Liver (tissue), 8 donors: ENCODE measurements at regions not wholly inside any gene's neighbourhood (a gene's known extent, or its start where the extent isn't known, plus 50 kb on each side); places are given as distances from the start of the nearest gene placed in this dataset.

Experiments
- DNase-seq: peaks from one replicate; pipeline ENCODE4 v3.0.0-alpha.2; 2017; ENCODE audit warnings: low spot score
- H3K27ac ChIP-seq, 2 donors: one replicate each; pipeline ENCODE4 v1.7.0; 2013; ENCODE audit warnings: inconsistent platforms in 2 of 2, low read length in 2 of 2, control low read depth in 1 of 2, low read depth in 1 of 2, mild to moderate bottlenecking in 1 of 2
- H3K27me3 ChIP-seq, 4 donors: one replicate each; pipeline versions ENCODE4 v1.6.1 to v1.7.0; 2013; ENCODE audit warnings: low read length in 3 of 4, inconsistent platforms in 1 of 4, mild to moderate bottlenecking in 1 of 4, moderate library complexity in 1 of 4; ENCODE audit not compliant: control insufficient read depth in 4 of 4, insufficient read depth in 4 of 4
- H3K36me3 ChIP-seq, 4 donors: one replicate each; pipeline versions ENCODE4 v1.6.1 to v1.7.0; 2013; ENCODE audit warnings: low read length in 3 of 4, mild to moderate bottlenecking in 3 of 4, low read depth in 1 of 4, moderate library complexity in 1 of 4; ENCODE audit not compliant: control insufficient read depth in 4 of 4, insufficient read depth in 3 of 4
- H3K4me1 ChIP-seq, 4 donors: one replicate each; pipeline versions ENCODE4 v1.6.1 to v1.7.0; 2013; ENCODE audit warnings: low read length in 3 of 4, mild to moderate bottlenecking in 3 of 4, moderate library complexity in 1 of 4; ENCODE audit not compliant: control insufficient read depth in 4 of 4, insufficient read depth in 4 of 4
- H3K4me3 ChIP-seq, 3 donors: one replicate each; pipeline versions ENCODE4 v1.6.1 to v1.7.0; 2013; ENCODE audit warnings: low read length in 3 of 3, control low read depth in 1 of 3, low read depth in 1 of 3, mild to moderate bottlenecking in 1 of 3
- H3K9ac ChIP-seq, 2 donors: one replicate each; pipeline ENCODE4 v1.7.0; 2013; ENCODE audit warnings: low read length in 2 of 2, mild to moderate bottlenecking in 2 of 2, moderate library complexity in 2 of 2, control low read depth in 1 of 2, low read depth in 1 of 2
- H3K9me3 ChIP-seq, 4 donors: one replicate each; pipeline versions ENCODE4 v1.6.1 to v1.7.0; 2013; ENCODE audit warnings: low read length in 3 of 4; ENCODE audit not compliant: control insufficient read depth in 4 of 4
- EGR1 ChIP-seq, 2 donors: IDR thresholded peaks; 2 replicates each; pipeline ENCODE4 v1.6.1; 2016 to 2018; ENCODE audit warnings: antibody characterized with exemption in 2 of 2, low read depth in 2 of 2
- FOXA1 ChIP-seq: IDR thresholded peaks from 2 replicates; pipeline ENCODE4 v1.6.1; 2016; ENCODE audit warnings: antibody characterized with exemption
- FOXA2 ChIP-seq: IDR thresholded peaks from 2 replicates; pipeline ENCODE4 v1.6.1; 2016; ENCODE audit warnings: antibody characterized with exemption
- GABPA ChIP-seq, 2 donors: IDR thresholded peaks in 1 of 2; conservative IDR thresholded peaks in 1 of 2; 2 replicates each; pipeline ENCODE4 v1.6.1; 2016; ENCODE audit warnings: antibody characterized with exemption in 2 of 2, mild to moderate bottlenecking in 1 of 2, moderate library complexity in 1 of 2
- HNF4A ChIP-seq, 2 donors: conservative IDR thresholded peaks; 2 replicates each; pipeline ENCODE4 v1.6.1; 2016; ENCODE audit warnings: antibody characterized with exemption in 2 of 2, mild to moderate bottlenecking in 2 of 2
- HNF4G ChIP-seq: IDR thresholded peaks from 2 replicates; pipeline ENCODE4 v1.6.1; 2016; ENCODE audit warnings: antibody characterized with exemption
- JUND ChIP-seq, 2 donors: IDR thresholded peaks; 2 replicates each; pipeline ENCODE4 v1.6.1; 2016; ENCODE audit warnings: antibody characterized with exemption in 2 of 2
- MAX ChIP-seq: IDR thresholded peaks from 2 replicates; pipeline ENCODE4 v1.6.1; 2016; ENCODE audit warnings: antibody characterized with exemption
- NR2F2 ChIP-seq: IDR thresholded peaks from 2 replicates; pipeline ENCODE4 v1.6.1; 2016; ENCODE audit warnings: antibody characterized with exemption
- RAD21 ChIP-seq, 2 donors: IDR thresholded peaks; 2 replicates each; pipeline ENCODE4 v1.6.1; 2016; ENCODE audit warnings: antibody characterized with exemption in 2 of 2, mild to moderate bottlenecking in 2 of 2
- REST ChIP-seq: IDR thresholded peaks from 2 replicates; pipeline ENCODE4 v1.6.1; 2016; ENCODE audit warnings: antibody characterized with exemption, mild to moderate bottlenecking
- RXRA ChIP-seq, 2 donors: IDR thresholded peaks; 2 replicates each; pipeline ENCODE4 v1.6.1; 2017 to 2018; ENCODE audit warnings: antibody characterized with exemption in 2 of 2, mild to moderate bottlenecking in 1 of 2
- SP1 ChIP-seq: IDR thresholded peaks from 2 replicates; pipeline ENCODE4 v1.6.1; 2018; ENCODE audit warnings: antibody characterized with exemption, mild to moderate bottlenecking
- TAF1 ChIP-seq: conservative IDR thresholded peaks from 2 replicates; pipeline ENCODE4 v1.6.1; 2016; ENCODE audit warnings: antibody characterized with exemption, mild to moderate bottlenecking
- YY1 ChIP-seq: IDR thresholded peaks from 2 replicates; pipeline ENCODE4 v1.6.1; 2016; ENCODE audit warnings: antibody characterized with exemption, mild to moderate bottlenecking
- ZBTB33 ChIP-seq: IDR thresholded peaks from 2 replicates; pipeline ENCODE4 v1.6.1; 2016; ENCODE audit warnings: antibody characterized with exemption
- WGBS: extraction: QIAGEN DNeasy Blood & Tissue Kit; methylation state at CpG from one replicate; pipeline ENCODE4 v1.1.7; 2013; 5-methylcytosine and 5-hydroxymethylcytosine counted together
- TF ChIP-seq, protein P1 (sequence below): fragments of 150-350 bp; IDR thresholded peaks from 2 replicates; pipeline ENCODE4 v1.5.1; 2017; ENCODE audit warnings: improper control_type of control experiment, low read depth, low read length; ENCODE audit not compliant: missing input control
- donor health status: healthy.
- donor health status: healthy.
- donor health status: healthy.
- donor health status: healthy.
- donor health status: healthy.

DNA sequence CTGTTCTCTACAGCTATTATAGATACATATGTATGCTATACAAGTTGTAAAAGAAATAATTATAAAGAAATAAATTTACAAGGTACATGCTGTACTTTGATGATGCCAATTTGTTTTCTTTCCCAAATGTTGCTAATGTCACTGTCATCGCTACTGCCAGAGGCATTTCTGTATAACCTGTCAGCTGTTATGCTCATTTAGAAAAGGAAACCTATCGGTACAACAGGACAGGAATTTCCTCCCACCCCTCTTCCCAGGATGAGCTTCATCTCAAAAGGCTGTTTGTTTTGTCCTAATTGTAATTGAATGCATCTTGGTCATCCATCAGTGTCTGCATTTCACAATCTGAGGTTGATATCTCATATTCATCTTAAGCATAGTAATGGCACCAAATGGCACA is 975.7 kb downstream of the TTLL7 start (continued):
- TF ChIP-seq ZBTB33 (no peak), FOXA2 (no peak), HNF4G (no peak), SP1 (no peak), YY1 (no peak), NR2F2 (no peak), HNF4A (conservative IDR thresholded peaks at IDR 0.05) (no peak), RXRA (IDR thresholded peaks at IDR 0.05) (no peak), RAD21 (IDR thresholded peaks at IDR 0.05) (no peak)

DNA sequence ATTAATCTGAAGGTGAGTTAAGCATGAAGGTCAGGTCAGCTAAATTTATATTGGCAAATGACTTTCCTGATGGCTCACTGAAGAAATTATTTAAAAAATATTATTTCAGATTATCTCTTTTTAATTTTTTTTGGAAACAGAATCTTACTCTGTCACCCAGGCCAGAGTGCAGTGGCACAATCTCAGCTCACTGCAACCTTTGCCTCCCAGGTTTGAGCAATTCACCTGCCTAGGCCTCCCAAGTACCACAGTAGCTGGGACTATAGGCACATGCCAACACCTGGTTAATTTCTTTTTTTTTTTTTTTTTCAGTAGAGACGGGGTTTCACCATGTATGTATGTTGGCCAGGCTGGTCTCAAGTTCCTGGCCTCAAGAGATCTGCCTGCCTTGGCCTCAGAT is 976.7 kb downstream of the TTLL7 start:
- TF ChIP-seq FOXA1 (no peak), HNF4A (conservative IDR thresholded peaks at IDR 0.05) (peak; percentile 52 to 69)
- Histone ChIP-seq H3K9me3 (peaks cover 0 to 3% (median 0%) of the 10 kb centered on the region in 4 donors), H3K27ac (no peak overlapping the region), H3K4me3 (no peak overlapping the region), H3K27me3 (no peaks in the 10 kb centered on the region), H3K9ac (no peak overlapping the region), H3K36me3 (no peaks in the 10 kb centered on the region), H3K4me1 (no peaks in the 10 kb centered on the region)
- no peak for DNase-seq
- WGBS, result 40% methylated on average over 1 of the region's 1 CpG

GRCh38 chr1:83017701-83018100 is 981.2 kb downstream of the TTLL7 start:
- DNase-seq, result no peak
- H3K4me1 ChIP-seq, result no peaks in the 10 kb centered on the region
- no peaks in the 10 kb centered on the region for H3K36me3 ChIP-seq
- no peak overlapping the region for H3K4me3 ChIP-seq
- TF ChIP-seq MAX (no peak), FOXA1 (no peak), EGR1 (IDR thresholded peaks at IDR 0.05; ENCODE audit: low read depth in 2 of 2) (no peak), GABPA (IDR thresholded peaks at IDR 0.05 in 1 of 2, conservative IDR thresholded peaks at IDR 0.05 in 1 of 2) (no peak)
- no peaks in the 10 kb centered on the region for H3K27me3 ChIP-seq
- H3K9me3 ChIP-seq, result peaks cover 0 to 3% (median 0%) of the 10 kb centered on the region in 4 donors
- no peak overlapping the region for H3K27ac ChIP-seq
- H3K9ac ChIP-seq, result no peak overlapping the region
- 86% methylated on average over 4 of the region's 4 CpGs for WGBS

- Histone ChIP-seq H3K4me3 (no peak overlapping the region), H3K9me3 (peaks cover 0 to 3% (median 0%) of the 10 kb centered on the region in 4 donors), H3K4me1 (no peaks in the 10 kb centered on the region), H3K9ac (no peak overlapping the region), H3K27me3 (no peaks in the 10 kb centered on the region), H3K27ac (no peak overlapping the region), H3K36me3 (no peaks in the 10 kb centered on the region)
- no peak for DNase-seq
- WGBS, result 85% methylated on average over 1 of the region's 1 CpG
- TF ChIP-seq JUND (IDR thresholded peaks at IDR 0.05) (no peak), RXRA (IDR thresholded peaks at IDR 0.05) (no peak), REST (no peak), GABPA (IDR thresholded peaks at IDR 0.05 in 1 of 2, conservative IDR thresholded peaks at IDR 0.05 in 1 of 2) (no peak), ZBTB33 (no peak), SP1 (no peak), RAD21 (IDR thresholded peaks at IDR 0.05) (no peak), HNF4G (no peak), TAF1 (no peak), HNF4A (conservative IDR thresholded peaks at IDR 0.05) (no peak), FOXA1 (no peak), EGR1 (IDR thresholded peaks at IDR 0.05; ENCODE audit: low read depth in 2 of 2) (no peak)
- TF ChIP-seq, protein P1, sequence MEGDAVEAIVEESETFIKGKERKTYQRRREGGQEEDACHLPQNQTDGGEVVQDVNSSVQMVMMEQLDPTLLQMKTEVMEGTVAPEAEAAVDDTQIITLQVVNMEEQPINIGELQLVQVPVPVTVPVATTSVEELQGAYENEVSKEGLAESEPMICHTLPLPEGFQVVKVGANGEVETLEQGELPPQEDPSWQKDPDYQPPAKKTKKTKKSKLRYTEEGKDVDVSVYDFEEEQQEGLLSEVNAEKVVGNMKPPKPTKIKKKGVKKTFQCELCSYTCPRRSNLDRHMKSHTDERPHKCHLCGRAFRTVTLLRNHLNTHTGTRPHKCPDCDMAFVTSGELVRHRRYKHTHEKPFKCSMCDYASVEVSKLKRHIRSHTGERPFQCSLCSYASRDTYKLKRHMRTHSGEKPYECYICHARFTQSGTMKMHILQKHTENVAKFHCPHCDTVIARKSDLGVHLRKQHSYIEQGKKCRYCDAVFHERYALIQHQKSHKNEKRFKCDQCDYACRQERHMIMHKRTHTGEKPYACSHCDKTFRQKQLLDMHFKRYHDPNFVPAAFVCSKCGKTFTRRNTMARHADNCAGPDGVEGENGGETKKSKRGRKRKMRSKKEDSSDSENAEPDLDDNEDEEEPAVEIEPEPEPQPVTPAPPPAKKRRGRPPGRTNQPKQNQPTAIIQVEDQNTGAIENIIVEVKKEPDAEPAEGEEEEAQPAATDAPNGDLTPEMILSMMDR, result no peak
Measured at GRCh38 chr1:83017276-83017675, 981.7 kb downstream of the TTLL7 start.
